ENCODE measurements at regions not wholly inside any gene's neighbourhood (a gene's known extent, or its start where the extent isn't known, plus 50 kb on each side); places are given as distances from the start of the nearest gene placed in this dataset.

GRCh38 chr6:167525774-167526173 lies 200.9 kb downstream of the TTLL2 start:
- no peak for TF ChIP-seq ZNF8 (CRISPR knock-in tag; IDR thresholded peaks at IDR 0.05)
- no peak for TF ChIP-seq CREB5 (CRISPR knock-in tag; IDR thresholded peaks at IDR 0.05; ENCODE audit: low read depth)
- TF ChIP-seq, protein P1, sequence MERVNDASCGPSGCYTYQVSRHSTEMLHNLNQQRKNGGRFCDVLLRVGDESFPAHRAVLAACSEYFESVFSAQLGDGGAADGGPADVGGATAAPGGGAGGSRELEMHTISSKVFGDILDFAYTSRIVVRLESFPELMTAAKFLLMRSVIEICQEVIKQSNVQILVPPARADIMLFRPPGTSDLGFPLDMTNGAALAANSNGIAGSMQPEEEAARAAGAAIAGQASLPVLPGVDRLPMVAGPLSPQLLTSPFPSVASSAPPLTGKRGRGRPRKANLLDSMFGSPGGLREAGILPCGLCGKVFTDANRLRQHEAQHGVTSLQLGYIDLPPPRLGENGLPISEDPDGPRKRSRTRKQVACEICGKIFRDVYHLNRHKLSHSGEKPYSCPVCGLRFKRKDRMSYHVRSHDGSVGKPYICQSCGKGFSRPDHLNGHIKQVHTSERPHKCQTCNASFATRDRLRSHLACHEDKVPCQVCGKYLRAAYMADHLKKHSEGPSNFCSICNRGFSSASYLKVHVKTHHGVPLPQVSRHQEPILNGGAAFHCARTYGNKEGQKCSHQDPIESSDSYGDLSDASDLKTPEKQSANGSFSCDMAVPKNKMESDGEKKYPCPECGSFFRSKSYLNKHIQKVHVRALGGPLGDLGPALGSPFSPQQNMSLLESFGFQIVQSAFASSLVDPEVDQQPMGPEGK (CRISPR knock-in tag; IDR thresholded peaks at IDR 0.05; ENCODE audit: borderline replicate concordance), result no peak
- no peak for TF ChIP-seq TCF4 (CRISPR knock-in tag; IDR thresholded peaks at IDR 0.05; ENCODE audit: borderline replicate concordance)
- no peak for TF ChIP-seq ARNTL (CRISPR knock-in tag; IDR thresholded peaks at IDR 0.05; ENCODE audit: borderline replicate concordance, low read depth)

Data from SK-N-SH treated with all-trans-retinoic acid at 6 μM for 48 hours (cell line).